DMS79 (cell line): ENCODE measurements at regions not wholly inside any gene's neighbourhood (a gene's known extent, or its start where the extent isn't known, plus 50 kb on each side); places are given as distances from the start of the nearest gene placed in this dataset.
"Not testable (repeated sequence)": the region's sequence is repeated elsewhere in the genome, so short reads cannot be mapped to it uniquely, and the experiment has no call there.

ENCODE experiments used
- DNase-seq: peaks from one replicate; lab custom pipeline; 2025; lab: John Stamatoyannopoulos, UW

DNA sequence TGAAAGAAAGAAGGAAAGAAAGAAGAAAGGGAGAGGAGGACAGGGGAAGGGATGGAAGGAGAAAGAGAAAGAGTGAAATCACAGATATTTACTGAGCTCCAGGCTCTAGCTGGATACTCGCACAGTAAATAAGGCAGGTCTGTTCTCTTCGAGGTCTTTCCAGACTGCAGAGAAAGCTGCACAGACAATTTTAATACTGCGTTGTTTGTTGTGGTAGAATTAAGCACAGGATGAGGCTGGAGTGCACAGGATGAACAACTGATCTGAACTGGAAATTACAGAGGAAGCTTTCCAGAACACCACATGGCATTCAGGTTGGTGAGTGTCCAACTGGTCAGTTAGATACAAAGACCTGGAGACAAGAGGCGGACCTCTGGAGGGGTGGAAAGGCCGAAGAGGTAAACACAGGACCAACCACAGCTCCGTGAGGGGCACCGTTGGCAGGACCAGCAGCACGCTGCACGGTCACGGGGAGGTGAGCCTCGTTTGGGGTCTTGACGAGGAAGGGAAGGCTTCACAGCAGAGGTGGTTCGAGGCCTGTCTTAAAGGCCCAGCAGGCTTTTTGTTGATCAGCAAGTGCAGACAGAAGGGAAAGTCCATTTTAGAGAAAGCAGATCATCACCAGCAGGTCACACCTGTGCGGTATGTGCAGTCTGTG, 121.7 kb downstream of the ATP6V0E2 start:
- not testable (repeated sequence) for DNase-seq

DNA sequence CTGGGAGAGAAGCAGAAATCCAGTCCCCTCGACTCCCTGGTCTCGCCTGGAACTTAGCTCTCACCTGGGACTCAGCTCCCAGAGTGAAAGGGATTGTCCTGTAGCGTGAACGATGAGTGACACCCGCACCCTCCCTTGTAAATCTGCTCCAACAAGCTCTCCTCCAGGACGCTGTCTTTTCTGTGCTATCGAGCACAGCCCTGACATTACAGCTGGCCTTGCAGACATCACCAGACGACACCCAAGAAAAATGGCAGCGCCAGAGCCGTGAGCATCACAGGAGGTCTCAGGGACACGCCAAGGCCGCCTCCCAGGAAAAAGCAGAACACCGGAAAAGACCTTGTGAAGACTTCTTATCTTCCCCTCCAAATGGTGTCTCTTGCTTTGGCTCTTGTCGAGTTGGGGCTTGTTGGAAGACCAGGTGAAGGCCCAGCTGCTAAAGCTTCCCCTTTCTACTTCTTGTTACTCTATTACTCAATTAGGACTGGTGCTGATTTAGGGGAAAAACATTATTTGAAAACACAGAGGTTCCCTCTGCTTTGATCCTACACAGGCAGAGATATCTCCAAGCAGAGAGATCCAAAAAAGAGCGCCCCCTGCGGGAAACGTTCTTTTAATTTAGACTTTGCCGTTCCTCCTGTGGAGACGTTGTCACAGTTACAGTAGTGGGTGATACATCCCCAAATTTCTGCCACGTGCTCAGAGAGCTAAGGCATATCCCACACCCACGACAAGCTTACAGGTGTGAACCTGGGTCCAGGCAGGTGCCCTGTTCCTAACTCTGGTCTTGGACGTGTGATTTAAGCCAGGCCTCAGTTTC, 127.2 kb downstream of the ATP6V0E2 start:
- not testable (repeated sequence) for DNase-seq

GRCh38 chr7:150003304-150003810, 129.6 kb downstream of the ATP6V0E2 start:
- no peak for DNase-seq

DNA sequence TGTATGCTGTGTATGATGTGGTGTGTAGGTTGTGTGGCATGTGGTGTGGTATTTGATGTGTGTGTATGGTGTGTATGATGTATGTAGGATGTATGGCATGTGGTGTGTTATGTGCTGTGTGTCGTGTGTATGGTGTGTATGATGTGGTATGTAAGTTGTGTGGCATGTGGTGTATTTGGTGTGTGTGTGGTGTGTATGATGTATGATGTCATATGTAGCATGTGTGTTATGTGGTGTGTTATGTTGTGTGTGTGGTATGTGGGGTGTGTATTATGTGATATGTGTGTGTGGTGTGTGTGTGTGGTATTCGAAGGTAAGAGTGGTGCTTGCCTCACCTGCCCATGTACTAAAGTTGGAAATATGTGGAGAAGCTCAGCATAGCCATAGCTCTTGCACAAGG, 130.2 kb downstream of the ATP6V0E2 start:
- DNase-seq: not testable (repeated sequence)

DNA sequence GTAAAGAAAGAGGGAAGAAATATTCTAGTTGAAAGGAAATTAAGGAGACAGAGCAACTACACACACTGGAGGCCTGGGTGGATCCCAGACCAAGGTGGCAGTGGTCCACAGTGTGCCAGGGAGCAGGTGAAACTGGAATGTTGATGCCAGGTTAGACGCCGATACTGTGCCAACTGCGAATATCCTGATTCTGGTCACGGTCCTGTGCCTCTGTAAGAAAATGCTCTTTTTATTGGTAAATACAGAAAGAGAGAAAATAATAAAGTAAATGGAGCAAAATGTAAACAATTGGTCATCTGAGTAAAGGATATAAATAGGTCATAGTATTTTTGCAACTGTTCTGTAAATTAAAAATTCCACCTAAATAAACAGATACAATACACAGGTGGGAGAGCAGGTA, 131.1 kb downstream of the ATP6V0E2 start:
- DNase-seq: not testable (repeated sequence)

DNA sequence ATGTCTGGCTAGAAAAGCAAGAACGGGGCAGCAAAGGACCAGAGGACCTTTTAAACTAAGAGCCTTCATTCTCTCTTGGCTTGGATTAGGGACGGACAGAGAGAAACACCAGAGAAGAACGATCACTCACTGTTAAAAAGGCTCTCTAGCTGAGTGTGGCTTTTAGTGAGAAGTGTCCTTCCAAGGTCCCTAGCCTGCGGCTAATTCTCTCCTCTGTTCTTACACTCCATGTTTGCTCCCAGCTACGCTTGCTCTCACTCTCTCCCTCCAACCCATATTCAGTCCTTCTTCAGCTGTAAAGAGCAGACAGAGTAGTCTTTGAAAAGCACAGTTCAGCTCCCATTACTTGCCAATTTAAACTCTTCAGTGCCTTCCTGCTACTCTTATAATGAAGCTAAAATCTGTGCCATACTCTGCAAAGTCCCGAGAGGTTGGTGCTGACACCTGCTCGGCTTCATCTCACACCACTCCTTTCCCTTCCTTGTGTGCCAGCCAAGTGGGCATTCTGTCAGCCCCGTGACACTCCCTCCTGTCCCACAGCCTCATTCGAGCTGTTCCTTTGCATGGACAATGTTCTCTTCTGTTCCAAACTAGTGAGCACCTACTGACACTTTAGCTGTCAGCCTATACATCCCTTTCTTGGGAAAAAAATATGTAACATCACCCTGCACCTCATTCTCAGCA, 136.0 kb downstream of the ATP6V0E2 start:
- DNase-seq: peak; percentile 40

DNA sequence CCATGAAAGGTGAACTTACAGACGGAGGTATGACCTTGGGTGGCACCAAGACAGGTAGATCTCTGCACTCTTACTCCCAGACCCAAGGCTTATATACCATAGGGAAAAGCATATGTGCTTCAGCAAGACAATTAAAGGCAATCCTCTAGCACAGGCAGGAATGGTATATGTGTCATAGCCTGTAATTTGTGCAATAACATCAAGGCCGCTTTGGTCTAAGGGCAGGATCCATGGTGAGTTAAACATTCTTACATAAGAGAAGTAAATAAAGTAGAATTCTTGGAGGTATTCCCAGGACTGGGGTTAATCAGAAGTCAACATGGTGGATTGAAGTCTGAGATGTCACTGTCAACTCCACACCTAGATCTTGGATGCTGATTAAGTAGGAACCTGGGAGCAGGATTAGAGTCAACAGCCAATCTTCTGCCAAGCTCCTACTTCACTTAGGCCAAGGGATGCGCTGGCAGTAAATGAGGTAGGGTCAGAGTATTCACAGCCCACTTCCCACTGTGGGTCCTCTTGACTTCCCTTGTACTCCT, 143.0 kb downstream of the ATP6V0E2 start:
- not testable (repeated sequence) for DNase-seq

DNA sequence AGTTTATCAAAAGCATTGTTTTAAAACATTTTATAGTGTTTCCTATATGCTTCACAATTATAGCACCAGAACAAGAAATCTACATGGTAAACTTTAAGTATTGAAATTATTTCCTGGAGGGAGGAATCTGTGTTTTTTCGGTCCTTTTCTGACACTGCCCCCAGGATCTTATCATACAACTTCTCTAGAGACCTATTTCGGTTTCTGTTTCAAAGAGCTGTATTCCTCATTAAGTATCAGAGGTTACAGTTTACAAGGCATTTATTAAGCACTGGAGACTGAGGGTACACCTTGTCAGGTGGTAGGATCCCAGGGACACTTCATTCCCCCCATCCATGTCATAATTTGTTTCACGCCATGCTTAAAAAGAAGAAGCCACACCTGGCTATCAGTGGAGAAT, 146.4 kb downstream of the ATP6V0E2 start:
- not testable (repeated sequence) for DNase-seq

- not testable (repeated sequence) for DNase-seq
These were observed 151.1 kb downstream of the ATP6V0E2 start for GRCh38 chr7:150024550-150025490.

DNA sequence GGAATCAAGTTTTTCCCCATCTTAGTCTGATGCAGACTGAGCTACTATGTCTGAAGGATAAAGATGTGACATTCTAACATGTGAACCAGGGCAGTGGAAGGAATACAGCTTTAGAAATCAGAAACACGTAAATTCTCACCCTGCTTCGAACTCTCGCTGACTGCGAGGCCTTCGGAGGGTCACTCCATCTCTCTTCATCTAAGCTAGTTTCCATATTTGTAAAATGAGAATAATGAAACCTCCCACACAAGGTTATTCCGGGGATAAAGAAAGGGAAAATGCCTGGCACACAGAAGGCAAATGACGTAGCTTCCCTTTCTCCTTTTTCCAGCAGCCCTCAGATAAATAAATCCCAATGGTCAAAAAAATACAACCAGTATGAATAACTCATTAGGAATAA, 152.0 kb downstream of the ATP6V0E2 start:
- not testable (repeated sequence) for DNase-seq

- DNase-seq: not testable (repeated sequence)
These were observed 154.7 kb downstream of the ATP6V0E2 start for GRCh38 chr7:150028344-150029012.

GRCh38 chr7:150029013-150029389, 155.2 kb downstream of the ATP6V0E2 start:
- DNase-seq: not testable (repeated sequence)

GRCh38 chr7:150031733-150032132, 158.0 kb downstream of the ATP6V0E2 start:
- DNase-seq: not testable (repeated sequence)

DNA sequence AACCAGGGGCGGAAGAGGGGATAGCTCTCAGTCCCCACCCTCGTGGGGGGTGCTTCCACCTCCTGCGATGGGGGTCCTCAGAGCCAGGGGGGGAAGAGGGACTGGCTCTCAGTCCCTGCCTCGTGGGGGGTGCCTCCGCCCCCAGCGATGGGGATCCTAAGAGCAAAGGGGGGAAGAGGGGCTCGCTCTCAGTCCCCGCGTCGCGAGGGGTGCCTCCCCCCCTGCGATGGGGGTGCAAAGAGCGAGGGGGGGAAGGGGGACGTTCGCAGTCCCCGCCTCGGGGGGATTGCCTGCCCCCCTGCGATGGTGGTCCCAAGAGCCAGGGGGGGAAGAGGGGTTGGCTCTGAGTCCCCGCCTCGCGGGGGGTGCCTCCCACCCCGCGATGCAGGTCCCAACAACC, 159.9 kb downstream of the ATP6V0E2 start:
- not testable (repeated sequence) for DNase-seq

DNA sequence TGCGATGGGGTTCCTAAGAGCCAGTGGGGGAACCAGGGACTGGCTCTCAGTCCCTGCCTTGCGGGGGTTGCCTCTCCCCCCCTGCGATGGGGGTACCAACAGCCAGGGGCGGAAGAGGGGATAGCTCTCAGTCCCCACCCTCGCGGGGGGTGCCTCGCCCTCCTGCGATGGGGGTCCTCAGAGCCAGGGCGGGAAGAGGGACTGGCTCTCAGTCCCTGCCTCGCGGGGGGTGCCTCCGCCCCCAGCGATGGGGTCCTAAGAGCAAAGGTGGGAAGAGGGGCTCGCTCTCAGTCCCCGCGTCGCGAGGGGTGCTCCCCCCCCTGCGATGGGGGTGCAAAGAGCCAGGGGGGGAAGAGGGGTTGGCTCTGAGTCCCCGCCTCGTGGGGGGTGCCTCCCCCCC, 162.0 kb downstream of the ATP6V0E2 start:
- DNase-seq: not testable (repeated sequence)

GRCh38 chr7:150039061-150039460, 165.3 kb downstream of the ATP6V0E2 start:
- DNase-seq: not testable (repeated sequence)

DNA sequence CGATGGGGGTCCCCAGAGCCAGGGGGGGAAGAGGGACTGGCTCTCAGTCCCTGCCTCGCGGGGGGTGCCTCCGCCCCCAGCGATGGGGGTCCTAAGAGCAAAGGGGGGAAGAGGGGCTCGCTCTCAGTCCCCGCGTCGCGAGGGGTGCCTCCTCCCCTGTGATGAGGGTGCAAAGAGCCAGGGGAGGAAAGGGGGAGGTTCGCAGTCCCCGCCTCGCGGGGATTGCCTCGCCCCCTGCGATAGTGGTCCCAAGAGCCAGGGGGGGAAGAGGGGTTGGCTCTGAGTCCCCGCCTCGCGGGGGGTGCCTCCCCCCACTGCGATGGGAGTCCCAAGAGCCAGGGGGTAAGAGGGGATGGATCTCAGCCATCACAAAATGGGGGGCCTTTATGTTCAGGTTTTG, 168.5 kb downstream of the ATP6V0E2 start:
- DNase-seq: not testable (repeated sequence)

GRCh38 chr7:150044771-150045170, 171.0 kb downstream of the ATP6V0E2 start:
- DNase-seq: not testable (repeated sequence)

DNA sequence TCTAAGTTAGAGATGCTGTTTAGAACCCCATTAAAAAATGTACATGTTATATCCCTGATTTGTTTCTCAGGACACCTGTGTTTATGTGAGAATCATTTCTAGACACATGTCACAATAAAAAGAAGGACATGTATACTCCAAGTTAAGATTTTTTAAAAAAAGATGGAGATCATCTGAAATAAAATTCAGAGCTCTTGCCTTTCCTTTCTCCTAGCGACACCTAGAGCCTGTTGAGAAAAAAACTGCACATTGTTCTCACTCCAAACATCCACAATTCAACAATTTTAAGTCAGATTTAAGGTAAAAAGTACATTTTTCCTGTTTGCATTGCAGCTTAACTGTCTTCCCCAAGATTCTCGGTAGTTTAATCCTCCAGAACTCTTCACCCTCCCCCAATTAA, 171.8 kb downstream of the ATP6V0E2 start:
- DNase-seq: not testable (repeated sequence)
